ENCODE measurements at regions not wholly inside any gene's neighbourhood (a gene's known extent, or its start where the extent isn't known, plus 50 kb on each side); places are given as distances from the start of the nearest gene placed in this dataset.
"Not testable (repeated sequence)": the region's sequence is repeated elsewhere in the genome, so short reads cannot be mapped to it uniquely, and the experiment has no call there.

DNA sequence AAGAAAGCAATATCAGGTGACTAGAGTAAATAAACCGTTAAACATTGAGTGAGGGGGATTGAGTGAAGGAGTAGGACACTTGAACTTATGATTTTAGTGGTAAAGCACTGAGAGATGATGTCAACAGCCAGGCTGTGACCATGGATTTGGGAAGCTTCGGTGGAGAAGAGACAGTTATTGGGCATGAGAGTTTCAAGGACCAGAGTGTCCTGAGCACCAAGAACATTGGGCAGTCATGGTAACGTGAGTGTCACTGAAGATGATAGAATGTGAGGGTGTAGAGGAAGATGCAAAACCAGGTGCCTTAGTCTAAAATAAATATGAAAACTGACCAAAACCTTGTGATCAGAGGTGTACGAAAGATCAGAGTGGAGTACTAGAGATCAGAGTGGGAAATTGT lies 248.1 kb downstream of the ASXL3 start:
- TF ChIP-seq CTCF (IDR thresholded peaks at IDR 0.05): no peak

GRCh38 chr18:33821503-33821902 lies 243.5 kb downstream of the ASXL3 start:
- ATAC-seq (no peak), DNase-seq (no peak)
- peaks cover 0 to 4% of the 10 kb centered on the region in 2 donors for H3K9me3 ChIP-seq
- H3K36me3 ChIP-seq: no peaks in the 10 kb centered on the region
- TF ChIP-seq CTCF (IDR thresholded peaks at IDR 0.05): no peak
- peaks cover 0 to 10% of the 10 kb centered on the region in 2 donors for H3K27me3 ChIP-seq
- intact Hi-C loops (cut with DNase I): no loop called here
- H3K27ac ChIP-seq: no peak overlapping the region
- H3K4me3 ChIP-seq: no peak overlapping the region
- no peaks in the 10 kb centered on the region for H3K4me1 ChIP-seq

More for the DNA sequence above, 248.1 kb downstream of the ASXL3 start:
- Histone ChIP-seq H3K4me1 (no peaks in the 10 kb centered on the region), H3K36me3 (no peaks in the 10 kb centered on the region), H3K27ac (no peak overlapping the region), H3K27me3 (peaks cover 0 to 3% of the 10 kb centered on the region in 2 donors), H3K4me3 (no peak overlapping the region), H3K9me3 (peaks cover 0 to 6% of the 10 kb centered on the region in 2 donors)
- intact Hi-C loops (cut with DNase I): no loop called here
- ATAC-seq: no peak
- no peak for DNase-seq

- TF ChIP-seq CTCF (IDR thresholded peaks at IDR 0.05): no peak
- Histone ChIP-seq H3K4me1 (no peaks in the 10 kb centered on the region), H3K27ac (no peak overlapping the region), H3K9me3 (peaks cover 0 to 4% of the 10 kb centered on the region in 2 donors), H3K27me3 (peaks cover 0 to 10% of the 10 kb centered on the region in 2 donors), H3K36me3 (no peaks in the 10 kb centered on the region), H3K4me3 (no peak overlapping the region)
- intact Hi-C loops (cut with DNase I): no loop called here
- peak in 1 of 4 donors; percentile 67 for DNase-seq
- ATAC-seq: no peak
Measured at GRCh38 chr18:33820517-33821371, 242.7 kb downstream of the ASXL3 start.

DNA sequence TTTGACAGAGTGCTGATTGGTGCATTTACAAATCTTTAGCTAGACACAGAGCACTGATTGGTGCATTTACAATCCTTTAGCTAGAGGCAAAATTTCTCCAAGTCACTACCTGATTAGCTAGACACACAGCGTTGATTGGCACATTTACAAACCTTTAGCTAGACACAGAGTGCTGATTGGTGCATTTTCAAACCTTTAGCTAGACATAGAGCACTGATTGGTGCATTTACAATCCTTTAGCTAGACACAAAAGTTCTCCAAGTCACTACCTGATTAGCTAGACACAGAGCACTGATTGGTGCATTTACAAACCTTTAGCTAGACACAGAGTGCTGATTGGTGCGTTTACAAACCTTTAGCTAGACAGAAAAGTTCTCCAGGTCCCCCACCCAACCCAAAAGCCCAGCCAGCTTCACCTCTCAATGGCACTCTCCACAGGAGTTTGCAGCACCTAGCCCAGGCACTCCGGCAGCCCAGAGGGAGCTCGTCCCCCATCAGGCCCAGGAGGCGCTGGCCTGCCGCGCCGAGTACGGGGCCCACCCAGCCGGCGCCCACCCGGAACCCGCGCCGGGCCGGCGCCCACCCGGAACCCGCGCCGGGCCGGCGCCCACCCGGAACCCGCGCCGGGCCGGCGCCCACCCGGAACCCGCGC lies 241.8 kb downstream of the ASXL3 start:
- not testable (repeated sequence) for H3K4me3 ChIP-seq, ATAC-seq
- DNase-seq: peak in 1 of 4 donors; percentile 24

DNA sequence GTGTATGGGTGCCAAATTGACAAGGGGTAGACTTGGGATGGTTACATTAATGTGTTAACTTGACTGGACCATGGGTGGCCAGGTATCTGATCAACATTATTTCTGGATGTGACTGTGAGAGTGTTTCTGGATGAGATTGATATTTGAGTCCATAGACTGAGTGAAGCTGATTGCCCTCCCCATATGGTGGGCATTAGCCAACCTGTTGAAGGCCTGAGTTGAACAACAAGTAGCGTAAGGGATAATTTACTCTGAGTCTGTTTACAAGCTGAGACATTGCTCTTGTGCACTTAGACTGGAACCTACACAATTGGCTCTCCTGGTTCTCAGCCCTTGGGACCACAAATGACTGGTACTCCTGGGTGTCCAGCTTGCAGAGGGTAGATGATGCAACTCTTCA lies 240.1 kb downstream of the ASXL3 start:
- Histone ChIP-seq H3K4me3 (no peak overlapping the region), H3K27me3 (peaks cover 0 to 10% of the 10 kb centered on the region in 2 donors), H3K9me3 (peaks cover 0 to 4% of the 10 kb centered on the region in 2 donors), H3K27ac (no peak overlapping the region), H3K4me1 (no peaks in the 10 kb centered on the region), H3K36me3 (no peaks in the 10 kb centered on the region)
- intact Hi-C loops (cut with DNase I): no loop called here
- ATAC-seq: no peak
- no peak for DNase-seq
- no peak for TF ChIP-seq CTCF (IDR thresholded peaks at IDR 0.05)

More for the DNA sequence above, 241.8 kb downstream of the ASXL3 start:
- H3K27ac ChIP-seq; H3K4me1 ChIP-seq; intact Hi-C loops (cut with DNase I); H3K9me3 ChIP-seq; H3K36me3 ChIP-seq: not testable (repeated sequence)
- peaks cover 0 to 10% of the 10 kb centered on the region in 2 donors for H3K27me3 ChIP-seq

All from left lung (tissue), 4 donors.